ENCODE measurements at regions not wholly inside any gene's neighbourhood (a gene's known extent, or its start where the extent isn't known, plus 50 kb on each side); places are given as distances from the start of the nearest gene placed in this dataset.

DNA sequence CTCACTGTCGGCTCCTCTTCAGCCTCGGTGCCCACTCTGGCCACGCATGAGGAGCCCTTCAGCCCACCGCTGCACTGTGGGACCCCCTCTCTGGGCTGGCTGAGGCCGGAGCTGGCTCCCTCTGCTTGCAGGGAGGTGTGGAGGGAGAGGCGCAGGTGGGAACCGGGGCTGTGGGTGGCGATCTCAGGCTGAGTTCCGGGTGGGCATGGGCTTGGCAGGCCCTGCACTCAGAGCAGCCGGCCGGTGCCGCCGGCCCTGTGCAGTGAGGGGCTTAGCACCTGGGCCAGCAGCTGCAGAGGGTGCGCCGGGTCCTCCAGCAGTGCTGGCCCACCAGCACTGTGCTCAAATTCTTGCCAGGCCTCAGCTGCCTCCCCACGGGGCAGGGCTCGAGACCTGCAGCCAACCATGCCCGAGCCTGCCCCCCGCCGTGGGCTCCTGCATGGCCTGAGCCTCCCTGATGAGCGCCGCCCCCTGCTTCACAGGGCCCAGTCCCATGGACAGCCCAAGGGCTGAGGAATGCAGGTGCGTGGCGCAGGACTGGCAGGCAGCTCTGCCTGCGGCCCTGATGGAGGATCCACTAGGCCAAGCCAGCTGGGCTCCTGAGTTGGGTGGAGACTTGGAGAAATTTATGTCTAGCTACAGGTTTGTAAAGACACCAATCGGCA, 899.1 kb downstream of the SI start:
- peaks cover 15 to 19% of the 10 kb centered on the region in 2 experiments; a peak in 4 of 5 replicates for H3K9me3 Mint-ChIP-seq
- no peak overlapping the region for H3K4ac ChIP-seq (ENCODE audit: low read depth, low read length)
- no peak overlapping the region for H3K23ac ChIP-seq (ENCODE audit: insufficient read length, low read depth, low read length)
- no peak overlapping the region for H3K4me3 Mint-ChIP-seq
- H2BK20ac ChIP-seq (ENCODE audit: low read depth, low read length, poor library complexity, severe bottlenecking), result no peak overlapping the region
- DNase-seq, result no peak
- no peak overlapping the region for H2AK5ac ChIP-seq (ENCODE audit: insufficient read length, low read length)
- H3K4me2 ChIP-seq (ENCODE audit: insufficient read depth, insufficient read length, low read length), result no peak overlapping the region
- H3K23me2 ChIP-seq (ENCODE audit: insufficient read length, low read depth, low read length, poor library complexity, severe bottlenecking), result no peaks in the 10 kb centered on the region
- H4K5ac ChIP-seq (ENCODE audit: insufficient read length, low read depth, low read length), result no peak overlapping the region
- H3K27ac ChIP-seq (ENCODE audit: insufficient read length, low read depth, low read length), result no peak overlapping the region
- H2AFZ ChIP-seq (ENCODE audit: low read length), result no peak overlapping the region
- H2BK5ac ChIP-seq (ENCODE audit: insufficient read length, low read length), result no peak overlapping the region
- no peak overlapping the region for H3K27ac Mint-ChIP-seq
- H3K4me1 ChIP-seq (ENCODE audit: insufficient read depth, low read length), result no peaks in the 10 kb centered on the region
- no peak overlapping the region for H2BK12ac ChIP-seq (ENCODE audit: insufficient read length, low read depth, low read length)
- no peak overlapping the region for H3K18ac ChIP-seq (ENCODE audit: insufficient read length, low read depth, low read length)
- H3K79me1 ChIP-seq (ENCODE audit: insufficient read depth, low read depth, low read length, poor library complexity, severe bottlenecking), result no peaks in the 10 kb centered on the region
- no peaks in the 10 kb centered on the region for H3K4me1 Mint-ChIP-seq
- peaks cover 4 to 29% (median 9%) of the 10 kb centered on the region in 3 experiments; a peak in 6 of 7 replicates for H3K36me3 Mint-ChIP-seq (ENCODE audit: insufficient read depth in 1 of 3, low read depth in 3 of 3)
- no peak overlapping the region for H3K14ac ChIP-seq (ENCODE audit: insufficient read depth, low read length)
- H3K9me3 ChIP-seq (ENCODE audit: control insufficient read depth, low read depth, low read length), result no peaks in the 10 kb centered on the region
- H3K56ac ChIP-seq (ENCODE audit: insufficient read length, low read depth, low read length), result no peak overlapping the region
- no peak overlapping the region for H3K9ac ChIP-seq (ENCODE audit: extremely low read depth, insufficient read length, low read length)
- no peaks in the 10 kb centered on the region for H3K27me3 Mint-ChIP-seq (ENCODE audit: low read depth)
- no peaks in the 10 kb centered on the region for H3K79me2 ChIP-seq (ENCODE audit: insufficient read depth, low read length)
- H2BK15ac ChIP-seq (ENCODE audit: low read depth, low read length), result no peak overlapping the region
- no peak overlapping the region for H2BK120ac ChIP-seq (ENCODE audit: low read depth, low read length, poor library complexity, severe bottlenecking)
- no peak overlapping the region for H4K91ac ChIP-seq (ENCODE audit: insufficient read length, low read depth, low read length)
- H3T11ph ChIP-seq (ENCODE audit: low read length), result no peak overlapping the region
- H4K8ac ChIP-seq (replicated peaks; ENCODE audit: insufficient read length, low read depth, low read length), result no peak overlapping the region
- H4K20me1 ChIP-seq (ENCODE audit: control insufficient read depth, insufficient read depth, insufficient read length), result no peaks in the 10 kb centered on the region
- no CpG with 5 or more reads among the region's 26 CpGs for WGBS (ENCODE audit: extremely low coverage, insufficient read length, low lambda C conversion rate)
- no peak for TF ChIP-seq CTCF (conservative IDR thresholded peaks at IDR 0.05)
- H3K27me3 ChIP-seq (ENCODE audit: insufficient read depth, low read length), result no peaks in the 10 kb centered on the region
